GM21390 (cell line): ENCODE measurements at regions not wholly inside any gene's neighbourhood (a gene's known extent, or its start where the extent isn't known, plus 50 kb on each side); places are given as distances from the start of the nearest gene placed in this dataset.

Source experiments
- ATAC-seq: cut with Tn5 transposase; IDR thresholded peaks from one replicate; pipeline ENCODE4 v1.9.1; 2021; ENCODE audit not compliant: unreplicated experiment

DNA sequence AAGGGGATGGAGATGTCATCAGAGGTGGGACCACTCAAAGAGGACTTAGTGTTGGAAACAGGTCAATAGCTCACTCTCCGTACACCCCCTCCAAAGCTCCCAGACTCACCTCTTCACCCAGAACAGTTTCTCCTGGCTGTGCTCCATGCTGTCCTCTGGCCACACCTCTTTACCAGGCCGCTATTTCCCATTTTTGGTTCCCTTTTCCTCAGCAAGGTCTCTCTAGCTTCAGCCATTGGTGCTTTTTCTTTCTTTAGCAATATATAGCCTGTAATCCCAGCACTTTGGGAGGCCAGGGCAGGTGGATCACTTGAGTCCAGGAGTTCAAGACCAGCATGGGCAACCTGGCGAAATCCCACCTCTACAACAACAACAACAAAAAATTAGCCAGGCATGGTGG lies 123.6 kb upstream of the SMAD3 start:
- ATAC-seq, result no peak

- no peak for ATAC-seq
Observed at GRCh38 chr15:66942649-66943390, 122.6 kb upstream of the SMAD3 start.

DNA sequence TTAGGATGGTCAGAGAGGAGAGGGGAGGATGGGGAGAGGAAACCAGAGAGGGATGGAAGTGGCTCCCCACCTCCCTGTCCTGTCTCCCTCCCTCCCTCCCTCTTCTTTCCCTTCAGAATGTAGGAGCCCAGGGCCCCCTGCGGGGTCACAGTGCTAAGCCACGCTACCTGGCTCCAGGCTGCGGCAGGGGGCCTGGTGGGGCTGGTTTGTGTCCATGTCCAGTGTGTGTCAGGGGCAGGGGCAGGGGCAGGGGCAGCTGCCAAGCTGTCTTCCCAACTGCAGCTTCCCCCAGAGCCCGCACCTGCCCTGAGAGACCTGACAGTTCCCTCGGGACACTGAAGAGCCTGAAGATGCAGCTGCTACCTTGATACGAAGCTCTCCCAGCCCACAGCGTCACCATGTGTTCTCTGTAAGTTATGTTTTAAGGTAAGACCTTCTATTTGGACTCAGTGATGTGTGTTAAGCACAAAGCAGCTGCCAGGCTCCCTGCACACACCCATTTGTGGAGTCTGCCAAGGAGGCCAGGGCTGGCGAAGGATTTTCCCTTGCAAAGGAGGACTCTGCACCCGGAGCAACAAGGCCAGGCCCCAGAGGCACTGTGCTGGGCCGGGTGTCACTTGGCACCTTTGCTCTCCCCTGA lies 121.8 kb upstream of the SMAD3 start:
- ATAC-seq, result no peak

DNA sequence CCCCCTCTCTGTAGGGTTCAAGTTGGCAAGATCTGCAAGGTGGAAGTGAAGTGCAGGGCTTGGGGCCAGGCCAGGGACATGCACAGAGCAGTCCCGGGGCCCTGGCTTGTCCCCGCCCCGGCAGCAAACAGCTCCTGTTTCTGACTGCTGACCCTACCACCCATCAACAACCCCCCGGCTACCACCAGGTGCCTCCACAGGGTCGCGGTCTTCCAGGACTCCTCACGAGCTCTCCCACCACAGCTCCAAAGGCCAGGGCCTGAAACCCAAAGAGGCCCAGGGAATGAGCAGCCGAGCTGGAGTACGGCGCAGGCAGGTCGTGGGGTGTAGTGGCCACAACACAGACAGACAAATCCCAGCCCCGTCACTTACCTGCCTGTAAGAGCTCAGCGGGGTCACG lies 121.3 kb upstream of the SMAD3 start:
- no peak for ATAC-seq

DNA sequence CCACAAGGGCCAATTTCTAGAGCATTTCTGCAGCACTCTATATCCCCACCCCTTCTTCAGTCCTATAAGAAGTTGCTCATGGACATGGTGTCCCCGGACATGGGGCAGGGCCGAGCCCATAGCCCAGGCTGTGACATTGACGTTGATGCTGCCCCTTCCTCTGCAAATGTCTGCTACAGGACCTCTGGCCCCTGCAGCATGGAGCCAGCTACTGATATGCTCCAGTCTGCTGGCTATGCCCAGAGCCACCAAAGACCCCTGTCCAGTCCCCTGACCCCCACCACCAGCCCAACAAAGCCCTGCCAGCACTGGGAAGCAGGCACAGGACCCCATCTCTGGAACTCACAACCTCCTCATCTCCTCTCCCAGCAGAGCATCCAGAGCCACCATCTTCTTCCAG lies 120.1 kb upstream of the SMAD3 start:
- no peak for ATAC-seq

- no peak for ATAC-seq
Observed at GRCh38 chr15:66945842-66946241, 119.6 kb upstream of the SMAD3 start.

DNA sequence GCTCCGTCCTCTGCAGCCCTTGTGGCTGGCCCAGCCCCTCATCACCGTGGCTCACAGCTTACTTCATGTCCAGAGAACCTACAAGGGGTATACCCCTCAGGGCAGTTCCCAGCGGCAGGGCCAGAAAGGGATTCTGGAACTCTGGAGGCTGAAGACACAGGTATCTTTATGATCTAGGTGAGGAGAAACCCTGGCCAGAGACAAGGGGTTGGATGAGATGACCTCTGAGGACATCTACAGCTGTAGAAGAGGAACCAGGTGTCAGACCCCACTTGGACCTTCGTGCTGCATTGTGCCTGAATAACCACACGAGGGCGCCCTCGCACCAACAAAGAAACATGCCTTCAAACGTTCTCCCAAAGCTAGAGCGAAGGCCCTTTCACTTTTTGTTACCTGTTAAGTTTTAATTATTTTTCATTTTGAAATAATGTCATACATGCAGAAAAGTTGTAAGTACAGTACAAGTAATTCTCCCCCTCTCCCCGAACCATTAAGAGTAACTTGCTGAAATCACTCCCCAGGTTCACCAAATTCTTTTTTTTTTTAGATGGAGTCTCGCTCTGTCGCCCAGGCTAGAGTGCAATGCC lies 118.7 kb upstream of the SMAD3 start:
- ATAC-seq, result no peak

GRCh38 chr15:66947471-66947870 lies 117.9 kb upstream of the SMAD3 start:
- no peak for ATAC-seq

GRCh38 chr15:66948294-66948693 lies 117.1 kb upstream of the SMAD3 start:
- ATAC-seq, result no peak

DNA sequence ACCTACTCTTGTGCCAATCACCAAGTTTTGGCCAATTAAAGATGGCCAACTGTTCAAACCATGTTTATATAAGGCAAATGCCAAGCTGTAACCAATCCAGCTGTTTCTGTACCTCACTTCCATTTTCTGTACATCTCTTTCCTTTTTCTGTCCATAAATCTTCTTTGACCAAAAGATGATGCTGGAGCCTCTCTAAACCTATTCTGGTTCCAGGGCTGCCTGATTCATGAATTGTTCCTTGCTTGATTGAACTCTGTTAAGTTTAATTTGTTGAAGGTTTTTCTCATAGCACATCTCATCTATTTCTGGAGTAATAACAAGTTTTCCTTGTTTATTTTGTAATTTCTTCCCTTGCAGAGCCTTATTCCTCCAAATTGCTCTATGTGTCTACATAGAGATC lies 115.3 kb upstream of the SMAD3 start:
- no peak for ATAC-seq

DNA sequence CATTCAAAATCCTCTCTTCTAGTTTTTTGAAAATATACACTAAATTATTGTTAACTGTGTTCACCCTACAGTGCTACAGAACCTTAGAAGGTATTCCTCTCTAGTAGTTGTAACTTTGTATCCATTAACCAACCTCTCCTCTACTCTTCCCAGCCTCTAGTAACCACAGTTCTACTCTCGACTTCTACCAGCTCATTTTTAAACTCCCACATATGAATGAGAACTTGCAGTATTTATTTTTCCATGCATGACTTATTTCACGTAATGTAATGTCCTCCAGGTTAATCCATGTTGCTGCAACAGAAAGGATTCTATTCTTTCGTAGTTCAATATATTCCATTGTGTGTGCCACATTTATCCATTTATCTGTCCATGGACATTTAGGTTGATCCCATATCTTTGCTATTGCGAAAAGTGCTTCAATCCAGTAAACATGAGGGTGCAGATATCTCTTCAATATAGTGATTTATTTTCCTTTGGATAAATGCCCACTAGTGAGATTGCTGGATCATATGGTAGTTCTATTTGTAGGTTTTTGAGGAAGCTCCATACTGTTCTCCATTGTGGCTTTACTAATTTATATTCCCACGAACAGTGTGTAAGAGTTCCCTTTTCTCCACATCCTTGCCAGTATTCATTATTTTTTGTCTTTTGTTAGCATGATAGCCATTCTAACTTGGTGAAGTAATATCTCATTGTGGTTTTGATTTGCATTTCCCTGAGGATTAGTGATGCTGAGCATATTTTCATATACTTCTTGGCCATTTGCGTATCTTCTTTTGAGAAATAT lies 113.7 kb upstream of the SMAD3 start:
- no peak for ATAC-seq

GRCh38 chr15:66952756-66953522 lies 112.5 kb upstream of the SMAD3 start:
- ATAC-seq, result no peak

GRCh38 chr15:66953523-66954229 lies 111.7 kb upstream of the SMAD3 start:
- ATAC-seq, result no peak

- no peak for ATAC-seq
Observed at GRCh38 chr15:66954601-66955000, 110.8 kb upstream of the SMAD3 start.

- no peak for ATAC-seq
Observed at GRCh38 chr15:66955001-66955516, 110.3 kb upstream of the SMAD3 start.

DNA sequence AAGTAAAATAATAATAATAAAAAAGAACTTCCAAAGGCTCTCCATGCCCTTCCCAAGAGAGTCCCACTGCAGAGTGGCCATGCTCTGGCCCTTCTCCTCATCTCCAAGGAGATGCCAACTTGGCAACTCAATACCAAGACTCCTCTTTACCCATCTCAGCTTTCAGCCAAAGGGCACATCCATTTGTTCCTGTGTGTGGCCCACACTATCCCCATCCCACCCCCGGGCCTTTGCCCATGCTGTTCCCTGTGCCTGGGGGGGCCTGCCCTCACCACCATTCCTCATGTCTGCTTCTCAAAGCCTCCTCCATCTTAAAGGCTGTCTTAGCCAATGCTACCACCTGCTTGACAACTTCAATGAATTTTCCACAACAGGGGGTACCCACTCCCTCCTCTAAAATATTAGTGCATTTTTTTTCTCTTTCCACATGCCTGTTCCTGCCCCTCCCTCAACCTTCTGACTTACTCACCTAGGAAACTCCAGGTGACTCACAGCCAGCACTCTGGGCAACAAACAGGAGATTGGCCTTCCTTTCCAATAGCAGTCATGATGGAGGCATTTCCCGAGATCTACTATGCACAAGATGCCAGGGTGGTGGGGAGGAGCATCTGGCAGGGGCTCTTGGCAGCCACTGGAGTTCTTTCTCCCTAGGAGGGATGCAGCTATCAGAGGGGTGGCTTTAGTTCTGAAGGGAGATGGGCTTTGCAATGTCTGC lies 109.4 kb upstream of the SMAD3 start:
- no peak for ATAC-seq

- ATAC-seq, result no peak
Observed at GRCh38 chr15:66956672-66957430, 108.6 kb upstream of the SMAD3 start.

- ATAC-seq, result no peak
Observed at GRCh38 chr15:66957431-66957720, 108.0 kb upstream of the SMAD3 start.

GRCh38 chr15:66959066-66959465 lies 106.3 kb upstream of the SMAD3 start:
- ATAC-seq, result no peak
